ENCODE measurements at regions not wholly inside any gene's neighbourhood (a gene's known extent, or its start where the extent isn't known, plus 50 kb on each side); places are given as distances from the start of the nearest gene placed in this dataset.
A peak's percentile ranks its signal among the peaks of the same experiment; 100 is the strongest.

DNA sequence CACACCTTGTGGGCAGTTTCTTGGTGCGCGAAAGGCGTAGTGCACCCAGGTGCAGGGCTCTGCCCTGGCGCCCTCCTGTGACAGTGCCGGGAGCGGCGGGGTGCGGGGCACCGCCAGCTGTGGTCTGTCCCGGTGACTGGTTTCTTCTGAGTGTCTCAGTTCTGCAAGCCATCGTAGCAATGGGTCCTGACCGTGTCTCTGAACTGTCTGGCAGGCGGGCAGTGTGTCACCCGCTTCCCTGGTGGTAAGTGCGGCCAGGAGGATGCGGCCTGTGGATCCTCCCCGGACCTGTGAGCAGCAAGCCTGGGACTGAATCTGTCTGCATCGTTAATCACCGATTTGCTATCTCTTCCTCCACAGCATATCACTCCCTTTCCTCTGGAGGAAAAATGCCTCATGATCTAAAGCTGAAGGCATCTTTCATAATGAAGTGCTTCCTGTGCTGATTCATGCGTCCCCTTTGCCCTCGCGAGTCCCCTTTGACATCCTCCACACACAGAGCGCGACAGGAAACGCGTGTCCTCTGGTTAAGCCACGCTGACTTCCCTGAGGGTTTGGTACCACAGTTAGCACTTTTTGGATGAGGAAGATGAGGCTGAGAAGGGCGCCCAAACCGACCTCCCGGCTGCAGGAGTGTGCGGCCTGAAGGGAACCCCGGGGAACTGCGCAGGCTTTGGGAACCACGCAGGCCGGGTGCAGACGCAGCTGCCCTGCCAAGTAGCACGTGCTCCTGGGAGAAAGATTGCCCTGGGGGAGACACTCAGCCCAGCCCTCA is 416.0 kb upstream of the HS6ST1 start:
- Histone ChIP-seq H3K27me3 (replicated peaks) (no peaks in the 10 kb centered on the region), H3K36me3 (replicated peaks) (no peaks in the 10 kb centered on the region), H3K4me3 (ENCODE audit: low read depth, low read length) (no peak overlapping the region), H3K27ac (peak overlapping the region; percentile 73)
- in situ Hi-C loops (cut with HindIII; ENCODE audit: low pct_ligation_motif_present, low sequenced_read_pairs), result loop anchor here (25.0 kb wide), 1 partner anchor 422 kb away; the partner anchor contains the start of gene HS6ST1
- TF ChIP-seq, protein P1, sequence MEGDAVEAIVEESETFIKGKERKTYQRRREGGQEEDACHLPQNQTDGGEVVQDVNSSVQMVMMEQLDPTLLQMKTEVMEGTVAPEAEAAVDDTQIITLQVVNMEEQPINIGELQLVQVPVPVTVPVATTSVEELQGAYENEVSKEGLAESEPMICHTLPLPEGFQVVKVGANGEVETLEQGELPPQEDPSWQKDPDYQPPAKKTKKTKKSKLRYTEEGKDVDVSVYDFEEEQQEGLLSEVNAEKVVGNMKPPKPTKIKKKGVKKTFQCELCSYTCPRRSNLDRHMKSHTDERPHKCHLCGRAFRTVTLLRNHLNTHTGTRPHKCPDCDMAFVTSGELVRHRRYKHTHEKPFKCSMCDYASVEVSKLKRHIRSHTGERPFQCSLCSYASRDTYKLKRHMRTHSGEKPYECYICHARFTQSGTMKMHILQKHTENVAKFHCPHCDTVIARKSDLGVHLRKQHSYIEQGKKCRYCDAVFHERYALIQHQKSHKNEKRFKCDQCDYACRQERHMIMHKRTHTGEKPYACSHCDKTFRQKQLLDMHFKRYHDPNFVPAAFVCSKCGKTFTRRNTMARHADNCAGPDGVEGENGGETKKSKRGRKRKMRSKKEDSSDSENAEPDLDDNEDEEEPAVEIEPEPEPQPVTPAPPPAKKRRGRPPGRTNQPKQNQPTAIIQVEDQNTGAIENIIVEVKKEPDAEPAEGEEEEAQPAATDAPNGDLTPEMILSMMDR (IDR thresholded peaks at IDR 0.05; ENCODE audit: low read depth, low read length, missing control alignments), result no peak
- peak; percentile 85 for DNase-seq

DNA sequence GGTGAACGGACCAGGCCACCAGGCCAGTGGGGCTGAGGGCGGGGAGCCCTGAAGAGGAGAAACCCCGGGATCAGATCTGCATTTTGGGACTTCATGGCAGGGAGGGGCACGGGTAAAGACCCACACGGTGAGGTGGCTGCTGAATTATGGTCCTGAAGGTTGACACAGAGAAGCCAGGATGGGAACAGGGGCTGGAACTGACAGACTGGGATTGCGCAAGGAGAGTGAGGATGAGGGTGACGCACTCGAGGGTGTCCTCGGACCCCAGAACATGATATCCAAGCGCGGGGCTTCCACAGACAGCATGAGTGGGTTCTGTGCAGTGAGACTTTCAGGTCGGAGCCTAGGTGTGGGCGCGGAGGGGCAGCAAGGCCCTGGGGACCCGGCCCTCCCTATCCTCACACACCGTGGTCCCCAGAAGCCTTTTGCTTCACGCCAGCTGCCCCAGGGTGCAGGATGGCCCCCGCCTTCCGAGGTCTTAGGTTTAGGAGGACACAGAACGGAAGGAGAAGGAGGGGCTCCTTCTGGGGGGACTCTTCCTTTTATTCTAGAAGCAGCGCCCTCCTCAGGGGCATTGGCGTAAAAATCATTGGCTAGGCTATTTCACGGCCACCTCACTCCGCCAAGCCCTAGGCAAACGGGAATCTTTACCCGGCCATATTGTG is 416.8 kb upstream of the HS6ST1 start:
- Histone ChIP-seq H3K4me3 (ENCODE audit: low read depth, low read length) (no peak overlapping the region), H3K27me3 (replicated peaks) (no peaks in the 10 kb centered on the region), H3K36me3 (replicated peaks) (no peaks in the 10 kb centered on the region), H3K27ac (peak overlapping the region; percentile 73)
- in situ Hi-C loops (cut with HindIII; ENCODE audit: low pct_ligation_motif_present, low sequenced_read_pairs), result loop anchor here (25.0 kb wide), 1 partner anchor 423 kb away; the partner anchor contains the start of gene HS6ST1
- TF ChIP-seq, protein P1 (IDR thresholded peaks at IDR 0.05; ENCODE audit: low read depth, low read length, missing control alignments), result no peak
- DNase-seq, result no peak

DNA sequence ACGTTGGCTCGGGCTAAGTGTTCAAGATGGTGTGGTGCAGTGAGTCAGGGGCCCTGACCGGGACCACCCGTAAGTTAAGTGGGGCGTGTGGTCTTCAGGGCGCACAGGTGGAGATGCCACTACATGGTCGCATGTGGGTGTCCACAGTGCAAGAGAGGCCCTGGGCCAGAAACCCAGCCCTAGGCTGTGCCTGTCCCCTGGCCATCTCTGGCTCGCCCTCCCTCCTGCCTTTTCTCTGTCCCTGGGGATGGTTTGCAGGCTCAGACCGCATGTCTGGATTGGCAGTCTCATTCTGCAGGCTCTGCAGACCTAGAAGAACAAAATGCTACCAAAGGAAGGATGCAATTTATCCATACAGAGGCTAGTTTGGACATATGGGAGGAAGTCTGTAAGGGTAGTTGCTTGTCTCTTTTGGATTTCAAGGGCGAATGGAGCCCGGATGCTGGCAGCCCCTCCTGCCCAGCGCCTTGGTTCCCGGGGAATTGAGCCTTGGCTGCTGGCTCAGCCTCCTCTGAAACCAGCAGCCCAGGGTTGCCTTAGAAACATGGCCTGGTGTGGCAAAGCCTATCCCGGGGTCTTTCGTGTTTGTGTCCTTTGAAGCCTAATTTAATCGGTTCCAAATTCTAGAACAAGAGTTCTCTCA is 417.5 kb upstream of the HS6ST1 start:
- Histone ChIP-seq H3K4me3 (ENCODE audit: low read depth, low read length) (no peak overlapping the region), H3K36me3 (replicated peaks) (no peaks in the 10 kb centered on the region), H3K27me3 (replicated peaks) (no peaks in the 10 kb centered on the region), H3K27ac (no peak overlapping the region)
- in situ Hi-C loops (cut with HindIII; ENCODE audit: low pct_ligation_motif_present, low sequenced_read_pairs), result loop anchor here (25.0 kb wide), 1 partner anchor 424 kb away; the partner anchor contains the start of gene HS6ST1
- TF ChIP-seq, protein P1 (IDR thresholded peaks at IDR 0.05; ENCODE audit: low read depth, low read length, missing control alignments), result no peak
- no peak for DNase-seq

DNA sequence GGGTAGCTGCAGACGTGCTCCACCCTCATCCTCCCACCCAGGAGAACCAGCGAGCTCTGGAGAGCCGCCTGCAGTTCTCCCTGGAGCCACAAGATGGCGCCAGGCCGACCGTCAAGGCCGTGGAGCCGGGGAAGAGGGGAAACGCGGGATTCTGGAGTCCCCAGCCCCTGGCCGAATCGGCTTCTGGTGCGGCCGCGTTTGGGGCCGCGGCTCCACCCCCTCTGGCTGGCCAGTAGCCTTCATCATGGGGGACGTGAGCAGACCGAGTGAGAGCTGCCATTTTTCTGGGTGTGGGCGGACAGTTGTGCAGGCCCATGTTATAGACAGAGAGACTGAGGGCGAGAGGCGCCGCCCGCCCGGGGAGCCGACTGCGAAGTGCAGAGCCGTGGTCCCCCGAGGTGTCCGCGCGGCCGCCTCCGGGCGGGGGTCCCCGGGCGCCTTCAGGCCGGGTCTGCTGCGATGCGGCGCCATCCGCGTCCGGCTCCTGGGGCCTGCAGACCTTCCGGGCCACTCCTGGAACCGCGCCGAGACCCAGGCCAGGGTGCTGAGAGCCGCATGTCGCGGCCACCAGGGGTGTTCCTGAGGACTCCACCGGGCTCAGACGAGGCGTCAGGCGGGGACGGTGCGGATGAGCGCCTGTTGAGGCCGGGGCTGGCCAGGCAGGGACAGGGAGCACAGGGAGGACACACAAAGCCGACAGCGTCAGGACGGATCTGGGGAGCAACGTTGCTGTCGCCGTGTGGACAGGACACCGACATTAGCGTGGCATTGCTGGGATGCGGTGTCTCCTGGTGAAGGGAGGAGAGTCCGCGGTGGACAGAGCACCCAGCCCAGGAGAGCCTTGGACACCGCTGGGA is 418.2 kb upstream of the HS6ST1 start:
- in situ Hi-C loops (cut with HindIII; ENCODE audit: low pct_ligation_motif_present, low sequenced_read_pairs), result loop anchor here (25.0 kb wide), 1 partner anchor 425 kb away; the partner anchor contains the start of gene HS6ST1

DNA sequence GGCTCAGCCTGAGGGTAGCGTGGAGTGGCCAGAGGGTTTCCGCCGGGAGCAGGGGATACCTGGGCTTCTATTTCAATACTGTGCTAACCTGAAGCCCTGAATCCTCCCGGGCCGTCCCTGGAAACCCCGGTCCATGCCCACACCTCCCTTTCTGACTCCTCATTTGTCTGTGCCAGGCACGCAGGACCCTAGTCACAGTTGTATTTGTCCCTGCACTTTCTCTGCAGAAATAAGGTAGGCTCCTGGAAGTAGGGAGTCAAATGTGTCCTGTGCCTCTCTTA is 418.8 kb upstream of the HS6ST1 start:
- H3K4me3 ChIP-seq (ENCODE audit: low read depth, low read length), result no peak overlapping the region
- TF ChIP-seq, protein P1 (IDR thresholded peaks at IDR 0.05; ENCODE audit: low read depth, low read length, missing control alignments), result no peak
- no peak overlapping the region for H3K27ac ChIP-seq
- no peaks in the 10 kb centered on the region for H3K36me3 ChIP-seq (replicated peaks)
- in situ Hi-C loops (cut with HindIII; ENCODE audit: low pct_ligation_motif_present, low sequenced_read_pairs), result loop anchor here (25.0 kb wide), 1 partner anchor 425 kb away; the partner anchor contains the start of gene HS6ST1
- no peaks in the 10 kb centered on the region for H3K27me3 ChIP-seq (replicated peaks)
- DNase-seq, result no peak

More for the DNA sequence above, 418.2 kb upstream of the HS6ST1 start:
- Histone ChIP-seq H3K4me3 (ENCODE audit: low read depth, low read length) (peak overlapping the region; percentile 41), H3K36me3 (replicated peaks) (no peaks in the 10 kb centered on the region), H3K27ac (peak overlapping the region; percentile 10), H3K27me3 (replicated peaks) (no peaks in the 10 kb centered on the region)
- TF ChIP-seq, protein P1 (IDR thresholded peaks at IDR 0.05; ENCODE audit: low read depth, low read length, missing control alignments), result peak; percentile 100
- DNase-seq, result peak; percentile 72

Measured in brain microvascular endothelial cell (primary cell).